GM12878 (cell line): ENCODE measurements at regions not wholly inside any gene's neighbourhood (a gene's known extent, or its start where the extent isn't known, plus 50 kb on each side); places are given as distances from the start of the nearest gene placed in this dataset.

Experiments
- ATAC-seq: fragments of 200-7000 bp; cut with Tn5 transposase; 3 replicates; pipeline ENCODE4 v1.9.1; 2020; ENCODE audit warnings: mild to moderate bottlenecking, moderate library complexity
- BruUV-seq: library from RNA; stranded (reverse); fragments of 400-500 nt; replicated peaks from 2 replicates; lab custom pipeline; 2021; lab: Mats Ljungman, UMichigan
- CTCF ChIA-PET: fragments of 300-600 bp; sonication (Branson Sonifier 250); formaldehyde crosslinking; extraction: SDS; loops from one replicate; lab custom pipeline; 2021; ENCODE audit warnings: inconsistent platforms; lab: Yijun Ruan, JAX
- POLR2A ChIA-PET: fragments of 350-600 bp; formaldehyde crosslinking; extraction: SDS; loops from one replicate; lab custom pipeline; 2021; ENCODE audit warnings: inconsistent platforms; lab: Charles Lee
- RAD21 ChIA-PET: fragments of 300-600 bp; sonication (Branson Sonifier 250); formaldehyde crosslinking; loops from one replicate; lab custom pipeline; 2023; ENCODE audit warnings: antibody characterized with exemption; ENCODE audit not compliant: unreplicated experiment; lab: Charles Lee
- SMC1A ChIA-PET: fragments of 300-600 bp; sonication (Branson Sonifier 250); formaldehyde crosslinking; loops from one replicate; lab custom pipeline; 2023; ENCODE audit not compliant: unreplicated experiment, uncharacterized antibody; lab: Charles Lee
- DNase-seq: peaks from one replicate; pipeline ENCODE4 v3.0.0-alpha.2; 2011; ENCODE audit warnings: low read depth, low spot score
- FAIRE-seq: peaks from 3 replicates; lab custom pipeline; 2011; peaks lifted over from hg19 to GRCh38; lab: Jason Lieb, UNC
- H2AFZ ChIP-seq: 2 replicates; pipeline ENCODE4 v1.6.0; 2011; ENCODE audit warnings: low read depth, low read length, control low read depth; ENCODE audit not compliant: control insufficient read depth
- H3K27ac ChIP-seq: 2 replicates; pipeline ENCODE4 v1.5.1; 2011; ENCODE audit warnings: control low read depth; ENCODE audit not compliant: control insufficient read depth, insufficient read depth
- H3K27me3 ChIP-seq, 2 experiments: replicated peaks in 1 of 2; 2 replicates each; pipeline versions ENCODE4 v1.6.0 to v1.6.1; 2011; ENCODE audit warnings: low read length in 1 of 2; ENCODE audit not compliant: control insufficient read depth in 2 of 2, insufficient read depth in 2 of 2
- H3K36me3 ChIP-seq, 2 experiments: 2 replicates each; pipeline ENCODE4 v1.5.1; 2011; ENCODE audit warnings: low read length in 1 of 2; ENCODE audit not compliant: control insufficient read depth in 2 of 2, insufficient read depth in 2 of 2
- H3K4me1 ChIP-seq: 2 replicates; pipeline ENCODE4 v1.6.1; 2011; ENCODE audit warnings: mild to moderate bottlenecking, low read length, moderate library complexity, mixed read lengths; ENCODE audit not compliant: control insufficient read depth, insufficient read depth
- H3K4me2 ChIP-seq: 2 replicates; pipeline ENCODE4 v1.6.0; 2011; ENCODE audit warnings: control low read depth; ENCODE audit not compliant: control insufficient read depth, insufficient read depth
- H3K4me3 ChIP-seq: fragments of 200-600 bp; sonication (generic); 2 replicates; pipeline ENCODE4 v1.5.1; 2016
- H3K79me2 ChIP-seq: 2 replicates; pipeline ENCODE4 v1.6.0; 2011; ENCODE audit warnings: low read length; ENCODE audit not compliant: control insufficient read depth, insufficient read depth
- H3K9ac ChIP-seq: 2 replicates; pipeline ENCODE4 v1.8.0; 2011; ENCODE audit warnings: low read length, control low read depth, mixed read lengths; ENCODE audit not compliant: control insufficient read depth, insufficient read depth
- H3K9me3 ChIP-seq: replicated peaks from 3 replicates; pipeline ENCODE4 v1.5.1; 2011; ENCODE audit warnings: mild to moderate bottlenecking, low read length; ENCODE audit not compliant: control insufficient read depth, insufficient read depth
- H4K20me1 ChIP-seq: 2 replicates; pipeline ENCODE4 v1.6.0; 2011; ENCODE audit not compliant: control insufficient read depth, insufficient read depth
- E2F4 ChIP-seq: IDR thresholded peaks from 2 replicates; pipeline ENCODE4 v1.6.1; 2012; ENCODE audit warnings: low read depth, low read length, improper control_type of control experiment
- HDAC6 ChIP-seq: fragments of 200-600 bp; sonication (generic); IDR thresholded peaks from one replicate; pipeline ENCODE4 v1.8.0; 2017; ENCODE audit warnings: antibody characterized with exemption; ENCODE audit not compliant: unreplicated experiment
- IRF3 ChIP-seq: fragments of 450-650 bp; IDR thresholded peaks from 2 replicates; pipeline ENCODE4 v1.6.1; 2014; ENCODE audit warnings: mild to moderate bottlenecking
- IRF4 ChIP-seq: IDR thresholded peaks from 2 replicates; pipeline ENCODE4 v1.6.1; 2011; ENCODE audit warnings: low read depth, low read length
- KLF5 ChIP-seq: fragments of 450-650 bp; IDR thresholded peaks from 2 replicates; pipeline ENCODE4 v1.6.1; 2014; ENCODE audit warnings: mild to moderate bottlenecking; ENCODE audit not compliant: partially characterized antibody
- MYB ChIP-seq: fragments of 150-350 bp; IDR thresholded peaks from 2 replicates; pipeline ENCODE4 v1.6.1; 2014; ENCODE audit warnings: mild to moderate bottlenecking, low read depth, low read length, borderline replicate concordance
- NBN ChIP-seq: fragments of 450-650 bp; IDR thresholded peaks from 2 replicates; pipeline ENCODE4 v1.6.1; 2016
- RBBP5 ChIP-seq: fragments of 200-600 bp; sonication (generic); conservative IDR thresholded peaks from 2 replicates; pipeline ENCODE4 v1.6.1; 2016
- STAT1 ChIP-seq: fragments of 450-650 bp; conservative IDR thresholded peaks from 2 replicates; pipeline ENCODE4 v1.6.1; 2014; ENCODE audit warnings: antibody characterized with exemption, mild to moderate bottlenecking
- USF1 ChIP-seq: IDR thresholded peaks from 2 replicates; pipeline ENCODE4 v1.6.1; 2011; ENCODE audit warnings: borderline replicate concordance, low read depth, mild to moderate bottlenecking, moderate library complexity, mixed read lengths, low read length; ENCODE audit not compliant: insufficient read depth; ENCODE audit errors: extremely low read length
- ZBED1 ChIP-seq: IDR thresholded peaks from 2 replicates; pipeline ENCODE4 v1.6.1; 2016; ENCODE audit warnings: borderline replicate concordance
- ZBTB11 ChIP-seq: fragments of 450-650 bp; formaldehyde crosslinking; IDR thresholded peaks from 2 replicates; pipeline ENCODE4 v1.5.0; 2022; ENCODE audit warnings: mild to moderate bottlenecking, missing genetic modification characterization
- ZNF217 ChIP-seq: fragments of 450-650 bp; IDR thresholded peaks from 2 replicates; pipeline ENCODE4 v1.6.1; 2017; ENCODE audit warnings: antibody characterized with exemption, mild to moderate bottlenecking
- WGBS: methylation state at CpG from one replicate; pipeline ENCODE4 v1.1.6; 2016; ENCODE audit warnings: low lambda C conversion rate; ENCODE audit not compliant: insufficient replicate concordance, insufficient coverage; ENCODE audit errors: missing lambda C conversion rate; 5-methylcytosine and 5-hydroxymethylcytosine counted together
- in situ Hi-C: fragments of 300-500 bp; cut with MboI; formaldehyde crosslinking; loops from 9 replicates; pipeline ENCODE4 v1.14.3; 2018; ENCODE audit warnings: mixed read lengths
- intact Hi-C: fragments of 100-400 bp; cut with micrococcal nuclease; formaldehyde crosslinking; loops from one replicate; pipeline ENCODE4 v1.14.2; 2022; ENCODE audit not compliant: unreplicated experiment

GRCh38 chr4:124515591-124515990, 196.9 kb downstream of the ANKRD50 start:
- no peaks in the 10 kb centered on the region for H4K20me1 ChIP-seq
- ATAC-seq (no peak), FAIRE-seq (no peak), DNase-seq (no peak)
- H3K4me1 ChIP-seq = no peaks in the 10 kb centered on the region
- no peak overlapping the region for H3K9ac ChIP-seq
- BruUV-seq = no TSS peak
- CTCF ChIA-PET = interaction anchor here (1.4 kb wide), 1 partner anchor 8 kb away, joined by 3 read pairs; no protein-coding TSS in a partner anchor
- SMC1A ChIA-PET = interaction anchor here (0.7 to 1.2 kb wide), 2 partner anchors 12 kb away, joined by 3 read pairs; no protein-coding TSS in a partner anchor
- POLR2A ChIA-PET = no interaction called here
- H3K4me3 ChIP-seq = no peak overlapping the region
- no peaks in the 10 kb centered on the region; a peak in 1 of 4 replicates for H3K27me3 ChIP-seq
- intact Hi-C loops (no loop called here), in situ Hi-C loops (no loop called here)
- no peaks in the 10 kb centered on the region for H3K9me3 ChIP-seq
- no peaks in the 10 kb centered on the region for H3K36me3 ChIP-seq
- WGBS = 0% methylated on average over 1 of the region's 1 CpG
- H3K79me2 ChIP-seq = no peaks in the 10 kb centered on the region
- H3K4me2 ChIP-seq = no peak overlapping the region
- H2AFZ ChIP-seq = no peak overlapping the region
- RAD21 ChIA-PET = no interaction called here
- no peak overlapping the region for H3K27ac ChIP-seq
- no peak for TF ChIP-seq MYB
- no peak for TF ChIP-seq RBBP5
- TF ChIP-seq STAT1 = no peak
- no peak for TF ChIP-seq KLF5
- no peak for TF ChIP-seq ZNF217
- no peak for TF ChIP-seq IRF3
- TF ChIP-seq HDAC6 = no peak
- TF ChIP-seq E2F4 = no peak
- TF ChIP-seq USF1 = no peak
- no peak for TF ChIP-seq ZBED1
- no peak for TF ChIP-seq ZBTB11 (CRISPR knock-in tag)
- no peak for TF ChIP-seq IRF4
- TF ChIP-seq NBN = no peak
